H9 (cell line): ENCODE measurements at regions not wholly inside any gene's neighbourhood (a gene's known extent, or its start where the extent isn't known, plus 50 kb on each side); places are given as distances from the start of the nearest gene placed in this dataset.

Experiments used
- DNase-seq: peaks from one replicate; pipeline ENCODE4 v3.0.0-alpha.2; 2017
- H2AFZ ChIP-seq: one replicate; pipeline ENCODE4 v1.6.1; 2013; ENCODE audit warnings: mild to moderate bottlenecking, low read length, control low read depth, moderate library complexity
- H2AK5ac ChIP-seq: 2 replicates; pipeline ENCODE4 v1.6.1; 2013; ENCODE audit warnings: low read length, control low read depth, mixed read lengths; ENCODE audit not compliant: insufficient read length
- H2BK120ac ChIP-seq: one replicate; pipeline ENCODE4 v1.6.1; 2013; ENCODE audit warnings: low read depth, mild to moderate bottlenecking, low read length, control low read depth, inconsistent platforms; ENCODE audit not compliant: poor library complexity, severe bottlenecking
- H2BK12ac ChIP-seq: 2 replicates; pipeline ENCODE4 v1.6.1; 2013; ENCODE audit warnings: low read length, control low read depth, mixed read lengths, low read depth; ENCODE audit not compliant: insufficient read length
- H2BK15ac ChIP-seq: 2 replicates; pipeline ENCODE4 v1.6.1; 2013; ENCODE audit warnings: low read depth, low read length, control low read depth
- H2BK20ac ChIP-seq: one replicate; pipeline ENCODE4 v1.6.1; 2013; ENCODE audit warnings: low read depth, mild to moderate bottlenecking, low read length, control low read depth, inconsistent platforms; ENCODE audit not compliant: poor library complexity, severe bottlenecking
- H2BK5ac ChIP-seq: 2 replicates; pipeline ENCODE4 v1.6.1; 2013; ENCODE audit warnings: low read length, control low read depth, mixed read lengths; ENCODE audit not compliant: insufficient read length
- H3K14ac ChIP-seq: 2 replicates; pipeline ENCODE4 v1.6.1; 2013; ENCODE audit warnings: low read length, control low read depth; ENCODE audit not compliant: insufficient read depth
- H3K18ac ChIP-seq: 2 replicates; pipeline ENCODE4 v1.6.1; 2013; ENCODE audit warnings: low read depth, mild to moderate bottlenecking, mixed read lengths, low read length, control low read depth; ENCODE audit not compliant: insufficient read length
- H3K23ac ChIP-seq: 2 replicates; pipeline ENCODE4 v1.6.1; 2013; ENCODE audit warnings: low read length, control low read depth, mixed read lengths, low read depth; ENCODE audit not compliant: insufficient read length
- H3K23me2 ChIP-seq: 2 replicates; pipeline ENCODE4 v1.6.1; 2013; ENCODE audit warnings: low read depth, mild to moderate bottlenecking, mixed read lengths, low read length, control low read depth; ENCODE audit not compliant: insufficient read length, poor library complexity, severe bottlenecking
- H3K27ac ChIP-seq: 2 replicates; pipeline ENCODE4 v1.5.1; 2013; ENCODE audit warnings: low read length, control low read depth, mixed read lengths, low read depth; ENCODE audit not compliant: insufficient read length
- H3K27me3 ChIP-seq: 2 replicates; pipeline ENCODE4 v1.6.1; 2013; ENCODE audit warnings: low read length, control low read depth, inconsistent platforms; ENCODE audit not compliant: insufficient read depth
- H3K4ac ChIP-seq: 2 replicates; pipeline ENCODE4 v1.6.1; 2013; ENCODE audit warnings: low read depth, mild to moderate bottlenecking, control low read depth, inconsistent platforms, low read length, moderate library complexity
- H3K4me1 ChIP-seq: 2 replicates; pipeline ENCODE4 v1.6.1; 2013; ENCODE audit warnings: low read length, control low read depth, inconsistent platforms; ENCODE audit not compliant: insufficient read depth
- H3K4me2 ChIP-seq: 2 replicates; pipeline ENCODE4 v1.6.1; 2013; ENCODE audit warnings: low read length, control low read depth, mixed read lengths; ENCODE audit not compliant: insufficient read length, insufficient read depth
- H3K56ac ChIP-seq: 2 replicates; pipeline ENCODE4 v1.6.1; 2013; ENCODE audit warnings: low read depth, mild to moderate bottlenecking, mixed read lengths, low read length, control low read depth; ENCODE audit not compliant: insufficient read length
- H3K79me1 ChIP-seq: 2 replicates; pipeline ENCODE4 v1.6.1; 2013; ENCODE audit warnings: low read depth, mild to moderate bottlenecking, moderate library complexity, low read length, control low read depth, inconsistent platforms; ENCODE audit not compliant: insufficient read depth, poor library complexity, severe bottlenecking
- H3K79me2 ChIP-seq: 2 replicates; pipeline ENCODE4 v1.6.1; 2013; ENCODE audit warnings: low read length, control low read depth, inconsistent platforms; ENCODE audit not compliant: insufficient read depth
- H3K9ac ChIP-seq: 2 replicates; pipeline ENCODE4 v1.6.1; 2013; ENCODE audit warnings: low read length, control low read depth, mixed read lengths; ENCODE audit not compliant: insufficient read length; ENCODE audit errors: extremely low read depth
- H3K9me3 ChIP-seq: one replicate; pipeline ENCODE4 v1.6.1; 2013; ENCODE audit warnings: low read depth, low read length, inconsistent platforms; ENCODE audit not compliant: control insufficient read depth
- H3T11ph ChIP-seq: one replicate; pipeline ENCODE4 v1.6.1; 2013; ENCODE audit warnings: mild to moderate bottlenecking, low read length, control low read depth, inconsistent platforms
- H4K20me1 ChIP-seq: one replicate; pipeline ENCODE4 v1.6.1; 2013; ENCODE audit not compliant: control insufficient read depth, insufficient read length, insufficient read depth
- H4K5ac ChIP-seq: 2 replicates; pipeline ENCODE4 v1.6.1; 2013; ENCODE audit warnings: low read depth, mild to moderate bottlenecking, mixed read lengths, low read length, control low read depth; ENCODE audit not compliant: insufficient read length
- H4K8ac ChIP-seq: replicated peaks from 2 replicates; pipeline ENCODE4 v1.6.1; 2013; ENCODE audit warnings: low read length, control low read depth, mixed read lengths, low read depth; ENCODE audit not compliant: insufficient read length
- H4K91ac ChIP-seq: 2 replicates; pipeline ENCODE4 v1.6.1; 2013; ENCODE audit warnings: low read depth, mild to moderate bottlenecking, moderate library complexity, mixed read lengths, low read length, control low read depth; ENCODE audit not compliant: insufficient read length
- H3K27ac Mint-ChIP-seq, 3 experiments: 2 replicates in 2 of 3; 3 replicates in 1 of 3; pipeline ENCODE4 v1.8.0; 2020 to 2021; ENCODE audit warnings: mixed read lengths in 3 of 3, mild to moderate bottlenecking in 1 of 3, moderate library complexity in 1 of 3
- H3K27me3 Mint-ChIP-seq: 2 replicates; pipeline ENCODE4 v1.8.0; 2021; ENCODE audit warnings: low read depth, mild to moderate bottlenecking, moderate library complexity, mixed read lengths
- H3K36me3 Mint-ChIP-seq, 3 experiments: 2 replicates in 2 of 3; 3 replicates in 1 of 3; pipeline ENCODE4 v1.8.0; 2020 to 2021; ENCODE audit warnings: low read depth in 3 of 3, mixed read lengths in 3 of 3; ENCODE audit not compliant: insufficient read depth in 1 of 3
- H3K4me1 Mint-ChIP-seq, 2 experiments: 2 replicates each; pipeline ENCODE4 v1.8.0; 2020; ENCODE audit warnings: mixed read lengths in 2 of 2
- H3K4me3 Mint-ChIP-seq, 2 experiments: 2 replicates in 1 of 2; 3 replicates in 1 of 2; pipeline ENCODE4 v1.8.0; 2020 to 2021; ENCODE audit warnings: mild to moderate bottlenecking in 2 of 2, mixed read lengths in 2 of 2, moderate library complexity in 1 of 2
- H3K9me3 Mint-ChIP-seq, 2 experiments: 2 replicates in 1 of 2; 3 replicates in 1 of 2; pipeline ENCODE4 v1.8.0; 2020; ENCODE audit warnings: mild to moderate bottlenecking in 2 of 2, mixed read lengths in 2 of 2, moderate library complexity in 1 of 2
- WGBS: extraction: QIAGEN DNeasy Blood & Tissue Kit; methylation state at CpG from one replicate; pipeline ENCODE4 v1.1.7; 2013; ENCODE audit warnings: missing lambda C conversion rate, low lambda C conversion rate, mixed read lengths; ENCODE audit not compliant: insufficient read length; ENCODE audit errors: extremely low coverage; 5-methylcytosine and 5-hydroxymethylcytosine counted together
- TF ChIP-seq, protein P1 (sequence below): fragments of 200-600 bp; sonication (generic); conservative IDR thresholded peaks from 3 replicates; pipeline ENCODE4 v1.8.0; 2021; ENCODE audit warnings: antibody characterized with exemption, mild to moderate bottlenecking

GRCh38 chr22:48734961-48735360 lies 1092.7 kb downstream of the BRD1 start:
- no peak overlapping the region for H2BK12ac ChIP-seq
- no peak overlapping the region for H2BK20ac ChIP-seq
- no peaks in the 10 kb centered on the region for H3K79me1 ChIP-seq
- H4K20me1 ChIP-seq, result no peaks in the 10 kb centered on the region
- Mint-ChIP-seq H3K4me1 (no peaks in the 10 kb centered on the region), H3K27me3 (no peaks in the 10 kb centered on the region), H3K27ac (no peak overlapping the region; a peak in 1 of 7 replicates), H3K9me3 (peaks cover 0 to 4% of the 10 kb centered on the region in 2 experiments; a peak in 3 of 5 replicates), H3K36me3 (peaks cover 7 to 22% (median 21%) of the 10 kb centered on the region in 3 experiments), H3K4me3 (no peak overlapping the region)
- no peaks in the 10 kb centered on the region for H3K23me2 ChIP-seq
- H3K18ac ChIP-seq, result no peak overlapping the region
- no CpG with 5 or more reads among the region's 16 CpGs for WGBS
- H3K56ac ChIP-seq, result no peak overlapping the region
- TF ChIP-seq, protein P1, sequence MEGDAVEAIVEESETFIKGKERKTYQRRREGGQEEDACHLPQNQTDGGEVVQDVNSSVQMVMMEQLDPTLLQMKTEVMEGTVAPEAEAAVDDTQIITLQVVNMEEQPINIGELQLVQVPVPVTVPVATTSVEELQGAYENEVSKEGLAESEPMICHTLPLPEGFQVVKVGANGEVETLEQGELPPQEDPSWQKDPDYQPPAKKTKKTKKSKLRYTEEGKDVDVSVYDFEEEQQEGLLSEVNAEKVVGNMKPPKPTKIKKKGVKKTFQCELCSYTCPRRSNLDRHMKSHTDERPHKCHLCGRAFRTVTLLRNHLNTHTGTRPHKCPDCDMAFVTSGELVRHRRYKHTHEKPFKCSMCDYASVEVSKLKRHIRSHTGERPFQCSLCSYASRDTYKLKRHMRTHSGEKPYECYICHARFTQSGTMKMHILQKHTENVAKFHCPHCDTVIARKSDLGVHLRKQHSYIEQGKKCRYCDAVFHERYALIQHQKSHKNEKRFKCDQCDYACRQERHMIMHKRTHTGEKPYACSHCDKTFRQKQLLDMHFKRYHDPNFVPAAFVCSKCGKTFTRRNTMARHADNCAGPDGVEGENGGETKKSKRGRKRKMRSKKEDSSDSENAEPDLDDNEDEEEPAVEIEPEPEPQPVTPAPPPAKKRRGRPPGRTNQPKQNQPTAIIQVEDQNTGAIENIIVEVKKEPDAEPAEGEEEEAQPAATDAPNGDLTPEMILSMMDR, result no peak
- H3K4ac ChIP-seq, result no peak overlapping the region
- no peak overlapping the region for H2BK5ac ChIP-seq
- no peak overlapping the region for H3K23ac ChIP-seq
- no peak overlapping the region for H2BK15ac ChIP-seq
- no peak overlapping the region for H4K5ac ChIP-seq
- no peaks in the 10 kb centered on the region for H3K27me3 ChIP-seq
- H3K14ac ChIP-seq, result no peak overlapping the region
- no peaks in the 10 kb centered on the region for H3K4me1 ChIP-seq
- H3K9me3 ChIP-seq, result no peaks in the 10 kb centered on the region
- H3K79me2 ChIP-seq, result no peaks in the 10 kb centered on the region
- H3K9ac ChIP-seq, result no peak overlapping the region
- H3K27ac ChIP-seq, result no peak overlapping the region
- no peak for DNase-seq
- no peak overlapping the region for H2AFZ ChIP-seq
- H4K8ac ChIP-seq, result no peak overlapping the region
- no peak overlapping the region for H4K91ac ChIP-seq
- H2BK120ac ChIP-seq, result no peak overlapping the region
- H3T11ph ChIP-seq, result no peak overlapping the region
- H2AK5ac ChIP-seq, result no peak overlapping the region
- H3K4me2 ChIP-seq, result no peak overlapping the region
